SJCRH30 (cell line): ENCODE measurements at regions not wholly inside any gene's neighbourhood (a gene's known extent, or its start where the extent isn't known, plus 50 kb on each side); places are given as distances from the start of the nearest gene placed in this dataset.

Experiments
- DNase-seq, 2 experiments: peaks; one replicate each; pipeline ENCODE4 v3.0.0-alpha.2; 2015 to 2020
- H3K27ac ChIP-seq: fragments of 250-450 bp; sonication (Bioruptor Pico); 2 replicates; pipeline ENCODE4 v1.5.1; 2020; ENCODE audit warnings: mild to moderate bottlenecking, moderate library complexity
- H3K27me3 ChIP-seq: fragments of 250-450 bp; sonication (Bioruptor Pico); 2 replicates; pipeline ENCODE4 v1.5.1; 2020; ENCODE audit warnings: mild to moderate bottlenecking, moderate library complexity
- H3K36me3 ChIP-seq: fragments of 250-450 bp; sonication (Bioruptor Pico); 2 replicates; pipeline ENCODE4 v1.5.1; 2020; ENCODE audit warnings: mild to moderate bottlenecking, moderate library complexity
- H3K4me1 ChIP-seq: fragments of 250-450 bp; sonication (Bioruptor Pico); 2 replicates; pipeline ENCODE4 v1.5.1; 2020; ENCODE audit warnings: mild to moderate bottlenecking, moderate library complexity
- H3K4me3 ChIP-seq: fragments of 250-450 bp; sonication (Bioruptor Pico); 2 replicates; pipeline ENCODE4 v1.5.1; 2020; ENCODE audit warnings: mild to moderate bottlenecking, moderate library complexity
- H3K9me3 ChIP-seq: fragments of 250-450 bp; sonication (Bioruptor Pico); replicated peaks from 2 replicates; pipeline ENCODE4 v1.5.1; 2020; ENCODE audit warnings: mild to moderate bottlenecking, moderate library complexity

DNA sequence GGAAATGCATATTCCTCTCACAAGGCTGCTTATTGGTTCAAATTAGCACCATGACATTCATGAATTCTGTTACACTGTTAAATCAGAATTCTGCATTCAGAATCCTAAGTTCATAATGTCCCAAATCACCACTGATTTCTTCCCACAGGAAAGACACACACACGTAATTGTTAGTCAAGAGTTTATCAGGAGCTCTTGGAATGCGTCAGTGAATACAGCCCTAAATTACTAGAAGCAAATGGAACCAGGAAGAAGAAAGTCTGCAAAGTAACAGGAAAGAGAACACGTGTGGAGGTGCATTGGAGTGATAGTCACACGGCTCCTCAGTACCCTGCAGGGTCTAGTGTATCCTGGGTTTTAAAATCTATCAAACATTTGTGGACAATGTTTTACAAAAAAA is 110.2 kb downstream of the ANXA2R start:
- DNase-seq, result no peak
- H3K4me1 ChIP-seq, result no peaks in the 10 kb centered on the region
- H3K4me3 ChIP-seq, result no peak overlapping the region
- no peaks in the 10 kb centered on the region for H3K36me3 ChIP-seq
- H3K27ac ChIP-seq, result no peak overlapping the region
- H3K27me3 ChIP-seq, result peaks cover 4% of the 10 kb centered on the region; the same call in 1 of the 2 replicates
- 0 out of 2 replicates have a peak, but pooled peaks cover 3% of the 10 kb centered on the region for H3K9me3 ChIP-seq

DNA sequence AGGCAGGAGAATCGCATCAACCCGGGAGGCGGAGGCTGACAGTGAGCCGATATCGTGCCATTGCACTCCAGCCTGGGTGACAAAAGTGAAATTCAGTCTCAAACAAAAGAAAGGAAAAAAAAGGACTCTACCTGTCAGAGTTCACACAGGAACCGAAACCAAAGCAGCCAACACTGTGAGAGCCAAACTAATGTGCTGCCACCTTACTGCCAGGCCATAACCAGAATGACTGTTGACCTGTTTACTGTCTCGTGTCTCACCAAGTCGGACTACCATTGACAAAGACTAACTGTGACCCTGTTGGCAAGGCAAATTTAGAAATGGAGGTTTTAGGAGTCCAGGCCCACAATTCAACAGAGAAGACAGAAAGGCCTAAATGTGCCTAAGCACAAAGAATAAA is 112.4 kb downstream of the ANXA2R start:
- no peaks in the 10 kb centered on the region for H3K36me3 ChIP-seq
- H3K27me3 ChIP-seq, result peaks cover 4% of the 10 kb centered on the region; the same call in 1 of the 2 replicates
- DNase-seq, result no peak
- no peak overlapping the region for H3K4me3 ChIP-seq
- H3K27ac ChIP-seq, result no peak overlapping the region
- H3K9me3 ChIP-seq, result 0 out of 2 replicates have a peak, but pooled peaks cover 3% of the 10 kb centered on the region
- no peaks in the 10 kb centered on the region for H3K4me1 ChIP-seq

DNA sequence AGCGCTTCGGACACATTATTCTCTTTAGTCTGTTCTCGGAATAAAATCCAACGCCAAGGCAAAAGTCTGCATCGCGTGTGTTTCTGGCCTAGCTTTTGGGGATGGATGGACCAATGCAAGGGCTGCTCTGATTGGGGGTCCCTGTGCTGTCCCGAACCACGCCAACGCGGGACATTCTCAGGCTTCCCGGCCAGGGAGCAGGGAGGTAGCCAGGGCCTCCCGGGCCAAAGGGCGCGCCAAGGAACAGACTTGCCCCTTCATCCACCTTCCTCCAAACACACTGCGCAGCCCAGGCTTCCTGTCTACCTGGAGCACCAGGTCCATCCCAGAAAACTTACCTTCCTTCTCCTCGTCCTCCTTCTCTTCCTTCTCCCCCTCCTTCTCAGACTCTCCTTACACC is 113.0 kb upstream of the SELENOP start:
- no peak overlapping the region for H3K4me3 ChIP-seq
- H3K4me1 ChIP-seq, result 0 out of 2 replicates have a peak, but pooled peaks cover 2% of the 10 kb centered on the region

DNA sequence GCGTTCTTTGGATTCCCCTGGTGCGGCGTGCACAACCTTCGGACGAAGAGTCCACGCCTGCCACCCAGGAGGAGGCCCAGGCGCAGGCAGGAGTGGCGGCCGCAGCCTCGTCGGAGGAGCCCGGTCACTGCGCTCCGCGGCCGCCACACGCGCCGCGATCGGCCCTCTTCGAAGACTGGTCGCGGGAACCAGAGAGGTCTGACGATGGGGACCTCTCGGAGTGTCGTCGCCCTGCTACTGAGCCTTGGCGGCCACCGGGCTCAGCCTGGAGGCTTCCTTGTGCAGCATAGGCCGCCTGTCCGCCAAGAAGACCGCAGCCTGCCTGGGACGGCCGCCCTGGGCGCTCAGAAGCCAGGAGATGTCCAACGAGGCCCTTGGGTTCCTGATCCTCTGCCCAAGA is 112.5 kb upstream of the SELENOP start:
- Histone ChIP-seq H3K4me3 (no peak overlapping the region), H3K27ac (no peak overlapping the region), H3K36me3 (no peaks in the 10 kb centered on the region), H3K9me3 (no peaks in the 10 kb centered on the region), H3K27me3 (peaks cover 4% of the 10 kb centered on the region; the same call in 1 of the 2 replicates), H3K4me1 (0 out of 2 replicates have a peak, but pooled peaks cover 2% of the 10 kb centered on the region)
- no peak for DNase-seq

More for the DNA sequence above, 113.0 kb upstream of the SELENOP start:
- Histone ChIP-seq H3K27ac (no peak overlapping the region), H3K36me3 (no peaks in the 10 kb centered on the region), H3K9me3 (no peaks in the 10 kb centered on the region), H3K27me3 (peaks cover 4% of the 10 kb centered on the region; the same call in 1 of the 2 replicates)
- DNase-seq, result no peak

DNA sequence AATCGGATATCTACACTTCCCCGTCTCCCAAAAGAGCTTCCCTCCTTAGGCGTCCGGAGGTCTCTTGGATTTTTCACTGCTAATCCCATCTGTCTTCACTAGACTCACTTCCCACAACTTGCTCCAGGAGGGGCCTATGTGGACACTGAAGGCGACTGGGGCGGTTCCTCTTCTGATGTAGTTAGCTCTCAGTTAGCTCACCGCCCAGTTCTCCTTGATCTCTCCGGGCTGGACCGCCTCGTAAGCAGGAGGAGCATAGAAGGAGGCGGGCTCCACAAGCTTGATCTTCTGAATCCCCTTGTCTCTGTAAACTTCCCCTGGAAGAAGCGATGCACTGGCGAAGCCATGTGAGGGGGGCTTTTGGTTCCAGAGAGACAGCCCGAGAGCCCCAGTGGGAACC is 112.0 kb upstream of the SELENOP start:
- Histone ChIP-seq H3K36me3 (no peaks in the 10 kb centered on the region), H3K9me3 (no peaks in the 10 kb centered on the region), H3K4me1 (0 out of 2 replicates have a peak, but pooled peaks cover 2% of the 10 kb centered on the region), H3K4me3 (no peak overlapping the region), H3K27ac (no peak overlapping the region), H3K27me3 (peaks cover 4% of the 10 kb centered on the region; the same call in 1 of the 2 replicates)
- DNase-seq, result no peak

DNA sequence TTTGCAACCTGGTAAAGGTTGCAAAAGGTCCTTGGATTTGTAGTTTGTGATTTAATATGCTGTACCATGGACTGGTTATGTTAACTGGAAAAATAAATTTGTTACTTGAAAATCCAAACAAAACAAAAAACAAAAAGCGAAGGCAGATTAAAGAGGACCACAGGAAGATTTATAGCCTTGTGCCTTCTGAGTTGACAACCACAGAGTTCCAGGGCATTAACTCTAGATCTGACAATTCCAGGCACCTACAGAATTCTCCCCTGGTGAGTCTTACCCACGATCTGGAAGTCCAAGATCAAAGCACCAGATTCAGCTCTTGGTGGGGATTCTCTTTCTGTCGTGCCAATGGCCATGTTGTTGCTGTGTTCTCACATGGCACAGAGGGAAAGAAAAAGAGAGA is 107.9 kb upstream of the SELENOP start:
- no peak overlapping the region for H3K27ac ChIP-seq
- H3K36me3 ChIP-seq, result no peaks in the 10 kb centered on the region
- H3K4me3 ChIP-seq, result no peak overlapping the region
- no peak for DNase-seq
- H3K9me3 ChIP-seq, result no peaks in the 10 kb centered on the region
- no peaks in the 10 kb centered on the region for H3K27me3 ChIP-seq
- H3K4me1 ChIP-seq, result 0 out of 2 replicates have a peak, but pooled peaks cover 2% of the 10 kb centered on the region

DNA sequence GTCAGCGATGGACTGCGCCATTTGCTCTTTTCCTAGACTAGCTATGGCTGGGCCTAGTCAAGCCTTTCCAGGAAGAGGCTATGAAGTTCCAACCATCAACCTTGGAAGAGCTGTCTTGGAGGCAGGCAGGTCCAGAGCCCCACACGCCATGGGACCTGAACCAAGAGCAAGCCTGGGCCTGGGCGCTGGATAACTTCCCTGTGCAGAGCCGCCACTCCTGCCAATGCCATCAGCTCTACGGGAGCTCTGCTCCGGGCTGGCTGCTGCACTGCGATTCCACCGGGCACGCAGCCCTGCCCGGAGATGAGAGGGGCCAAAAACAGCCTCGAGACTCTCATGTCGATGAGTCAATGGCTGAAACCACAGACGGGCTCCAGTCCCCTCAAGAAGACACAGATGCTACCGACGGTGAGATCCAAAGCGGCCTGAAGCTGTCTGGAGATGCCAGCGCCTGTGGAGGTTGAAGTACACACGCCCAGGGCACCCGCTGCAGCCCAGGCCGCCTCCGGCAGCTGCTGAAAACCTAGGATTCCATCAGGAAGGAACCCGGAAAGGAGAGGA is 103.7 kb upstream of the SELENOP start:
- Histone ChIP-seq H3K4me3 (no peak overlapping the region), H3K27ac (no peak overlapping the region), H3K36me3 (no peaks in the 10 kb centered on the region), H3K9me3 (no peaks in the 10 kb centered on the region), H3K4me1 (no peaks in the 10 kb centered on the region), H3K27me3 (no peaks in the 10 kb centered on the region)
- no peak for DNase-seq

DNA sequence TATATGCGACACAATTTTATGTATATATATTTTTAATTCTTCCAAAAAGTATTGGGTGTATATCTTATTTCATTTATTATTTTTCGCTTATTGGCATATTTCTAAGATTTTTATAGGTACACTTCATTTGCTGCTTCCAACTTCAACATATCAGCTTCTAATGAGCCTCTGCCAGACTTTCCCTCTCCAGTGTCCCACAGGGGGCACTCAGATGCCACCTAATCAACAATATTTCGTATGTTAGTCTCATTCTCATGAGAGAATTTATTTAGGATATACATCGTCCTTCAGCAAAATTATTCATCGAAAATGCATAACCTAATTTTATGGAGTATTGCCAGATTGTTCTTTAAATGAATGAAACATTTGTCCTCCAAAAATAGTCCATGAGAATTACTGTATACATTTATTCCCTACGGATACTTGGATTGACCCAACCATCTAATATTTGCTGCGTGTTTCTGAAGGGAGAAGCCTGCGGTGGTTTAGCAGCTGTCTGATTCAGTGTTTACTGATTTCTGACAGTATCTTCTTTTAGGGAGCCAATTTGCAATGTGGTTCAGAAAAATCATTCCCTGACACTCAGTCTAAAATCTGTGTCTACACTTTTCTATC is 100.6 kb upstream of the SELENOP start:
- DNase-seq, result peak; percentile 51 to 75
- Histone ChIP-seq H3K4me3 (no peak overlapping the region), H3K4me1 (peaks cover 3% of the 10 kb centered on the region; the same call in 1 of the 2 replicates), H3K9me3 (no peaks in the 10 kb centered on the region), H3K27me3 (no peaks in the 10 kb centered on the region; the same call in 1 of the 2 replicates), H3K36me3 (no peaks in the 10 kb centered on the region), H3K27ac (no peak overlapping the region)

DNA sequence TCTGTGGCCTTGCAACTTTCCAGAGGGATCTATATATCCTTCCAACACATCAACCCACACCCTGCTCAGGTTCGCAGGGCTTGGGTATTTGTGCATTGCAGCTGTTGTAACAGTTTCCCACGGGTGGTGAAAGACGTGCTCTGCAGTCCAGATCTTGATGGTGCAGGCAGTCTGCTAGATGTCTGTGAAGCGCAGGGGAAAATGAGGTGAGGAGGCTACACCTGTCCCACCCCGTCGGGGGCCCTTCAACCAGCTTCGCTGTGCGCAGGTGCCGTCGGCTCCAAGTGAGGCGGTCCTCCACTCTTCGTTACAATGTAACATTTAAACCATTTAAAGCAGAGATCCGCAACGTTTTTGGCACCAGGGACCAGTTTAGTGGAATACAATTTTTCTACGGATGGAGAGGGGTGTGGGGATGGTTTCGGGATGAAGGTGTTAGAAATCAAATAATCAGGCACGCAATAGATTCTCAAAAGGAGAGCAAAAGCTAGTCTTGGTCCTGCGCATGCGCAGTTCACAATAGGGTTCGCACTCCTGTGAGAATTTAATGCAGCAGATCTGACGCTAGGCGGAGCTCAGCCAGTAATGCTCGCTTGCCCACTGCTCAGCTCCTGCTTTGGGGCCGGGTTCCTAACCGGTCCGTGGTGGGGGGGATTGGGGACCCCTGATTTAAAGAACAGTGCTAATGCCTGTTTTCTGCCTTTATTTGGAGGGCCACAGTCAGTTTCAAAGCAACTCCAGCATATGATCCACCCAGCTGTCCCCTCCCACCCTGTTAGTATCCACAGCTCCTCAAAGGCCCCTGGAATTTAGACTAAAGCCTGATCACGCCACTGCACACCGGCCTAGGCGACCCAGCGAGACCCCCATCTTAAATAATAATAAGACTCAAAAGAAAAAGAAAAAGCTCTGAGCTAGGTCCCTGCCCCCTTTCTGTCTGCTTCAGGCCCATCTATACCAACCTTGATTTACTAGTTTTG is 97.1 kb upstream of the SELENOP start:
- H3K9me3 ChIP-seq, result no peaks in the 10 kb centered on the region
- no peaks in the 10 kb centered on the region; the same call in 1 of the 2 replicates for H3K27me3 ChIP-seq
- peaks cover 3% of the 10 kb centered on the region; the same call in 1 of the 2 replicates for H3K4me1 ChIP-seq
- DNase-seq, result peak; percentile 91 to 97
- H3K4me3 ChIP-seq, result peak overlapping the region; percentile 55
- no peak overlapping the region for H3K27ac ChIP-seq
- H3K36me3 ChIP-seq, result no peaks in the 10 kb centered on the region

DNA sequence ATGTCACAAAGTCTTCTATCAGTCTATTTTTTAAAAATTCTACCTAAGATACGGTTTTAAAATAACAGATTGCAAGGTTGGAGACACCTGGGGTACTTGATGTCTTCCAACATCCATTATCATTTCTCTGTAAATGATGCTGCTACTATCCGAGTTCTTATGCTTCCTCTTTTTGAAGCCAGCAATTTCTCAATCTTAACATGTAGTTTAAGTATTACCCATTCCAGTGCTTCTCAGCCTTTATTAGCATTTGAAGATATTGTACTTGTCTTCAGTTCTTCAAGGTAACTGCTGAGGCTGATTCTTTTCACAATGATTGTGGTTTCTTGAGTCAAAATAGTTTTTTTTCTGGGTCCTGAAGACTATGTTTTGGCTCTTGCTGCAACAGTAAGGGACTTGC is 96.4 kb upstream of the SELENOP start:
- no peaks in the 10 kb centered on the region for H3K9me3 ChIP-seq
- no peak overlapping the region for H3K4me3 ChIP-seq
- no peak for DNase-seq
- no peaks in the 10 kb centered on the region for H3K36me3 ChIP-seq
- H3K4me1 ChIP-seq, result peaks cover 3% of the 10 kb centered on the region; the same call in 1 of the 2 replicates
- no peak overlapping the region for H3K27ac ChIP-seq
- no peaks in the 10 kb centered on the region; the same call in 1 of the 2 replicates for H3K27me3 ChIP-seq

DNA sequence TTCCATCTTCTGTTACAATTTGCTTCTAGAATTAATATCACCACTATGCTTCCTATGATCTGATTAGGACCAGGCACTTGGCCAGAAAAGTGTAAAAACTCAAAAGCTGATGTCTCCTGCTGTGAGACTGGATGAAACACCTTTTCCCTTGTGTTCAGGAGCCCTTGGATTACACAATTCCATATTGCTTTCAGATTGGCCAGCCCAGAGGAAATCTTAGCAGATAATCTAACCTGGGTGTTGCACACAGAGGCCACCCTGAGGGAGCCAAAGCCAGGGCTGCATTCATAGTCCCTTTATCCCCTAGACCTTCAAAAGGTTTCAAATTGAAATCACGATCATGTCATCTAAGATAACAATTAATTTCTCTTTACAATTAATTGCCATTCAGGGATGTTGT is 94.1 kb upstream of the SELENOP start:
- Histone ChIP-seq H3K4me1 (peaks cover 3% of the 10 kb centered on the region; the same call in 1 of the 2 replicates), H3K27ac (no peak overlapping the region), H3K9me3 (no peaks in the 10 kb centered on the region), H3K27me3 (no peaks in the 10 kb centered on the region; the same call in 1 of the 2 replicates), H3K36me3 (no peaks in the 10 kb centered on the region), H3K4me3 (no peak overlapping the region)
- no peak for DNase-seq

DNA sequence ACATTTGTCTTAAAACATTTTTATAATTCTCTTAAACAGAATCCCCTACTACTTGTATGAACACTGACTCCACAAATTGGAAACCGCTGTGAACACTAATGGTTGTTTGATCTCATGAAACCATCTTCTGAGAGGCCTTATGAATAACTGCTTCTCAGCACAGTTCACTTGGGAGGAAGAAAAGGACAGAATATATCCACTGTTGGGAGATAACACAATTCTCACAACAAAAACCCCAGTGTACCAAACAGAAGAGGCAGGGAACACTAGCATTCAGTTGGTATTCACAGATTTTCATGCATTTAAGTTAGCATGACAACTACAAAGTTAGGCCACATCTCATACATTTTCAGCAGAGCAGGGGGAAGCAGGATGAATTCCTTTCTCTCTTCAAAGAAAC is 89.0 kb upstream of the SELENOP start:
- H3K36me3 ChIP-seq, result no peaks in the 10 kb centered on the region
- no peak for DNase-seq
- no peak overlapping the region for H3K4me3 ChIP-seq
- H3K4me1 ChIP-seq, result no peaks in the 10 kb centered on the region
- H3K9me3 ChIP-seq, result no peaks in the 10 kb centered on the region
- no peak overlapping the region for H3K27ac ChIP-seq
- no peaks in the 10 kb centered on the region for H3K27me3 ChIP-seq

DNA sequence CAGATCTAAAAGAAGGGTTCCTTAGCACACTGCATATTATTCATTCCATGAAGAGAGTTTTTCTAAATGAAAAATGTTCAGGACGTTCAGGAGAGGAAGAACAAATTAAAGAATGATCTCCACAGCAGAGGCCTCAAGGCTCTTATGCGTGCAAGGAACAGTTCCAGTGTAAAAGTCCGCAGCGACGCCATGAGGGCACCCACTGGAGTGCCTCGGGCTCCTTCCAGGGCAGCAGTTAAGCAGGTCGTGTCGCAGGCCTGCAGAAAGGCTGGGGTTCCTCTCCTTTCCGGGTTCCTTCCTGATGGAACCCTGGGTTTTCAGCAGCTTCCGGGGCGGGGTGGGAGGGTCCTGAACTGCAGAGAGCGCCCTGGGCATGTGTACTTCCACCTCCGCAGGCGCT is 87.1 kb upstream of the SELENOP start:
- Histone ChIP-seq H3K4me1 (no peaks in the 10 kb centered on the region), H3K36me3 (no peaks in the 10 kb centered on the region), H3K27ac (no peak overlapping the region), H3K27me3 (no peaks in the 10 kb centered on the region), H3K9me3 (no peaks in the 10 kb centered on the region), H3K4me3 (no peak overlapping the region)
- no peak for DNase-seq

DNA sequence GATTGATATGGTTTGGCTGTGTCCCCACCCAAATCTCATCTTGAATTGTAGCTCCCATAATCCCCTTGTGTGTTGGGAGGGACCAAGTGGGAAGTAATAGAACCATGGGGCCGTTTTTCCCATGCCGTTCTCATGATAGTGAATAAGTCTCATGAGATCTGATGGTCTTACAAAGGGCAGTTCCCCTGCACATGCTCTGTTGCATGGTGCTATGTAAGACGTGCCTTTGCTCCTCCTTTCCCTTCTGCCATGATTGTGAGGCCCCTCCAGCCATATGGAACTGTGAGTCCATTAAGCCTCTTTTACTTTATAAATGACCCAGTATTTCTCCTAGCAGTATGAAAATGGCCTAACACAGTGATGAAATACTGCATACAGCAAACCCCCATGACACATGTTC is 84.8 kb upstream of the SELENOP start:
- H3K9me3 ChIP-seq, result no peaks in the 10 kb centered on the region

DNA sequence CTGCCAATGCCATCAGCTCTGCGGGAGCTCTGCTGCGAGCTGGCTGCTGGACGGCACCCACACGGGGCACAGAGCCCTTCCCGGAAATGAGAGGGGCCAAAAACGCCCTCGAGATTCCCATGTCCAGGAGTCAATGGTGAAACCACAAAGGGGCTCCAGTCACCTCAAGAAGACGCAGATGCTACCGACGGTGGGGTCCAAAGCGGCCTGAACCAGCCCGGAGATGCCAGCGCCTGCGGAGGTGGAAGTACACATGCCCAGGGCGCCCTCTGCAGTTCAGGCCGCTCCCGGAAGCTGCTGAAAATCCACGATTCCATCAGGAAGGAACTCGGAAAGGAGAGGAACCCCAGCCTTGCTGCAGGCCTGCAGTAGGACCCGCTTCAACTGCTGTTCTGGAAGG is 82.4 kb upstream of the SELENOP start:
- Histone ChIP-seq H3K4me1 (peaks cover 4% of the 10 kb centered on the region; the same call in 1 of the 2 replicates), H3K27me3 (no peaks in the 10 kb centered on the region), H3K27ac (no peak overlapping the region), H3K9me3 (no peaks in the 10 kb centered on the region), H3K36me3 (no peaks in the 10 kb centered on the region), H3K4me3 (no peak overlapping the region)
- DNase-seq, result peak in 1 of 2 experiments; percentile 21

More for the DNA sequence above, 84.8 kb upstream of the SELENOP start:
- Histone ChIP-seq H3K27me3 (no peaks in the 10 kb centered on the region), H3K4me3 (no peak overlapping the region), H3K4me1 (no peaks in the 10 kb centered on the region), H3K27ac (no peak overlapping the region), H3K36me3 (no peaks in the 10 kb centered on the region)
- DNase-seq, result no peak
